ENCODE measurements at regions not wholly inside any gene's neighbourhood (a gene's known extent, or its start where the extent isn't known, plus 50 kb on each side); places are given as distances from the start of the nearest gene placed in this dataset.
"Not testable (repeated sequence)": the region's sequence is repeated elsewhere in the genome, so short reads cannot be mapped to it uniquely, and the experiment has no call there.

GRCh38 chr6:163707387-163708355 is 293.2 kb downstream of the QKI start:
- peak; percentile 55 to 87 for DNase-seq

GRCh38 chr6:163706500-163707087 is 292.1 kb downstream of the QKI start:
- DNase-seq, result peak in 1 of 2 experiments; percentile 49

- no peak for DNase-seq
Observed at GRCh38 chr6:163705923-163706322, 291.4 kb downstream of the QKI start.

- DNase-seq, result no peak
Observed at GRCh38 chr6:163702736-163703135, 288.2 kb downstream of the QKI start.

GRCh38 chr6:163701762-163702161 is 287.2 kb downstream of the QKI start:
- DNase-seq, result no peak

GRCh38 chr6:163698086-163698485 is 283.6 kb downstream of the QKI start:
- DNase-seq, result no peak

GRCh38 chr6:163696311-163696710 is 281.8 kb downstream of the QKI start:
- not testable (repeated sequence) for DNase-seq

GRCh38 chr6:163695414-163695864 is 280.9 kb downstream of the QKI start:
- no peak for DNase-seq

- no peak for DNase-seq
Observed at GRCh38 chr6:163694988-163695398, 280.5 kb downstream of the QKI start.

- peak in 1 of 2 experiments; percentile 33 for DNase-seq
Observed at GRCh38 chr6:163694072-163694471, 279.6 kb downstream of the QKI start.

- no peak for DNase-seq
Observed at GRCh38 chr6:163691049-163691448, 276.5 kb downstream of the QKI start.

GRCh38 chr6:163688739-163689362 is 274.3 kb downstream of the QKI start:
- peak in 1 of 2 experiments; percentile 32 for DNase-seq

GRCh38 chr6:163687075-163687474 is 272.6 kb downstream of the QKI start:
- no peak for DNase-seq

- no peak for DNase-seq
Observed at GRCh38 chr6:163686301-163686700, 271.8 kb downstream of the QKI start.

GRCh38 chr6:163683105-163683622 is 268.6 kb downstream of the QKI start:
- DNase-seq, result no peak

- no peak for DNase-seq
Observed at GRCh38 chr6:163679753-163680152, 265.2 kb downstream of the QKI start.

- no peak for DNase-seq
Observed at GRCh38 chr6:163679012-163679660, 264.6 kb downstream of the QKI start.

GRCh38 chr6:163675611-163676010 is 261.1 kb downstream of the QKI start:
- no peak for DNase-seq

GRCh38 chr6:163672710-163673109 is 258.2 kb downstream of the QKI start:
- no peak for DNase-seq

GRCh38 chr6:163671791-163672190 is 257.3 kb downstream of the QKI start:
- no peak for DNase-seq

GRCh38 chr6:163671355-163671754 is 256.8 kb downstream of the QKI start:
- no peak for DNase-seq

GRCh38 chr6:163670336-163670735 is 255.8 kb downstream of the QKI start:
- DNase-seq, result peak; percentile 92 to 97

- DNase-seq, result no peak
Observed at GRCh38 chr6:163668061-163668426, 253.5 kb downstream of the QKI start.
